ENCODE measurements at regions not wholly inside any gene's neighbourhood (a gene's known extent, or its start where the extent isn't known, plus 50 kb on each side); places are given as distances from the start of the nearest gene placed in this dataset.

DNA sequence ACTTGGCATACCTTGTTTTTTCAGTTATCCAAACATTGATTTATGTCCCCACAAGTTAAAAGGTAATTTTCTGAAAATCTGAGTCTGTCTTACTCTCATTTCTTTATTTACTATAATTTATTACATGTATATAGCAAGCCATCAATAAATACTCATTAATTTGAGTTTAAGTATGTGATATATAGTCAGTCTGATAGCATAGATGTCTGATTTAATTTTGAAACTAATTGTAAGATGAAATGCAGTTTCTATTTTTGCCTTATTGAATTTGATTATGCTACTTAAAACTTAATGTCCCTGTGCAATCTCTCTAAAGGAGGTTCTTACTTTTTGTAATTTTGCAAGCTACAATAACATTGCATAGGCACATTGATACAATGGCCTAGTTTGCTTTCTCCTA lies 2418.6 kb downstream of the ARAP2 start:
- TF ChIP-seq, protein P1, sequence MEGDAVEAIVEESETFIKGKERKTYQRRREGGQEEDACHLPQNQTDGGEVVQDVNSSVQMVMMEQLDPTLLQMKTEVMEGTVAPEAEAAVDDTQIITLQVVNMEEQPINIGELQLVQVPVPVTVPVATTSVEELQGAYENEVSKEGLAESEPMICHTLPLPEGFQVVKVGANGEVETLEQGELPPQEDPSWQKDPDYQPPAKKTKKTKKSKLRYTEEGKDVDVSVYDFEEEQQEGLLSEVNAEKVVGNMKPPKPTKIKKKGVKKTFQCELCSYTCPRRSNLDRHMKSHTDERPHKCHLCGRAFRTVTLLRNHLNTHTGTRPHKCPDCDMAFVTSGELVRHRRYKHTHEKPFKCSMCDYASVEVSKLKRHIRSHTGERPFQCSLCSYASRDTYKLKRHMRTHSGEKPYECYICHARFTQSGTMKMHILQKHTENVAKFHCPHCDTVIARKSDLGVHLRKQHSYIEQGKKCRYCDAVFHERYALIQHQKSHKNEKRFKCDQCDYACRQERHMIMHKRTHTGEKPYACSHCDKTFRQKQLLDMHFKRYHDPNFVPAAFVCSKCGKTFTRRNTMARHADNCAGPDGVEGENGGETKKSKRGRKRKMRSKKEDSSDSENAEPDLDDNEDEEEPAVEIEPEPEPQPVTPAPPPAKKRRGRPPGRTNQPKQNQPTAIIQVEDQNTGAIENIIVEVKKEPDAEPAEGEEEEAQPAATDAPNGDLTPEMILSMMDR (IDR thresholded peaks at IDR 0.05), result no peak
- TF ChIP-seq POLR2A (IDR thresholded peaks at IDR 0.05), result no peak

Data from adrenal gland (tissue), 5 donors.